ENCODE measurements at regions not wholly inside any gene's neighbourhood (a gene's known extent, or its start where the extent isn't known, plus 50 kb on each side); places are given as distances from the start of the nearest gene placed in this dataset.

GRCh38 chr21:30947141-30947540, 65.8 kb upstream of the KRTAP11-1 start:
- no peak overlapping the region for H3K9ac ChIP-seq
- H3K4me1 ChIP-seq: no peaks in the 10 kb centered on the region
- H3K27me3 ChIP-seq (ENCODE audit: control insufficient read depth, insufficient read depth, low read length): no peaks in the 10 kb centered on the region
- no peaks in the 10 kb centered on the region for H3K36me3 ChIP-seq (ENCODE audit: control insufficient read depth, insufficient read depth, low read length)
- no peak overlapping the region for H3K4me2 ChIP-seq (ENCODE audit: low read length)
- H3K4me3 ChIP-seq (ENCODE audit: low read depth, low read length): no peak overlapping the region
- no peaks in the 10 kb centered on the region for H3K79me2 ChIP-seq
- no peak overlapping the region for H2AFZ ChIP-seq
- no peaks in the 10 kb centered on the region for H3K9me3 ChIP-seq (ENCODE audit: control insufficient read depth, low read length)
- TF ChIP-seq CTCF (IDR thresholded peaks at IDR 0.05): no peak
- no peak overlapping the region for H3K27ac ChIP-seq

GRCh38 chr21:30943920-30944319, 62.5 kb upstream of the KRTAP11-1 start:
- no peak for TF ChIP-seq CTCF (IDR thresholded peaks at IDR 0.05)
- H3K27me3 ChIP-seq (ENCODE audit: control insufficient read depth, insufficient read depth, low read length): no peaks in the 10 kb centered on the region

GRCh38 chr21:30943243-30943642, 61.9 kb upstream of the KRTAP11-1 start:
- H3K9ac ChIP-seq: no peak overlapping the region
- H3K27me3 ChIP-seq (ENCODE audit: control insufficient read depth, insufficient read depth, low read length): no peaks in the 10 kb centered on the region
- H3K4me3 ChIP-seq (ENCODE audit: low read depth, low read length): no peak overlapping the region
- H3K79me2 ChIP-seq: no peaks in the 10 kb centered on the region
- H3K27ac ChIP-seq: no peak overlapping the region
- H2AFZ ChIP-seq: no peak overlapping the region
- no peaks in the 10 kb centered on the region for H3K36me3 ChIP-seq (ENCODE audit: control insufficient read depth, insufficient read depth, low read length)
- no peak overlapping the region for H3K4me2 ChIP-seq (ENCODE audit: low read length)
- no peak for TF ChIP-seq CTCF (IDR thresholded peaks at IDR 0.05)
- H3K4me1 ChIP-seq: no peaks in the 10 kb centered on the region
- no peaks in the 10 kb centered on the region for H3K9me3 ChIP-seq (ENCODE audit: control insufficient read depth, low read length)

More at GRCh38 chr21:30943920-30944319, 62.5 kb upstream of the KRTAP11-1 start:
- Histone ChIP-seq H3K9ac (no peak overlapping the region), H3K9me3 (ENCODE audit: control insufficient read depth, low read length) (no peaks in the 10 kb centered on the region), H3K4me2 (ENCODE audit: low read length) (no peak overlapping the region), H3K79me2 (no peaks in the 10 kb centered on the region), H3K4me3 (ENCODE audit: low read depth, low read length) (no peak overlapping the region), H3K27ac (no peak overlapping the region), H3K4me1 (no peaks in the 10 kb centered on the region), H3K36me3 (ENCODE audit: control insufficient read depth, insufficient read depth, low read length) (no peaks in the 10 kb centered on the region), H2AFZ (no peak overlapping the region)

GRCh38 chr21:30942192-30942591, 60.8 kb upstream of the KRTAP11-1 start:
- no peak overlapping the region for H3K4me3 ChIP-seq (ENCODE audit: low read depth, low read length)
- no peak overlapping the region for H3K27ac ChIP-seq
- H3K79me2 ChIP-seq: no peaks in the 10 kb centered on the region
- no peak for TF ChIP-seq CTCF (IDR thresholded peaks at IDR 0.05)
- no peak overlapping the region for H2AFZ ChIP-seq
- no peaks in the 10 kb centered on the region for H3K4me1 ChIP-seq
- no peaks in the 10 kb centered on the region for H3K27me3 ChIP-seq (ENCODE audit: control insufficient read depth, insufficient read depth, low read length)
- H3K36me3 ChIP-seq (ENCODE audit: control insufficient read depth, insufficient read depth, low read length): no peaks in the 10 kb centered on the region
- no peak overlapping the region for H3K9ac ChIP-seq
- no peaks in the 10 kb centered on the region for H3K9me3 ChIP-seq (ENCODE audit: control insufficient read depth, low read length)
- no peak overlapping the region for H3K4me2 ChIP-seq (ENCODE audit: low read length)

GRCh38 chr21:30936207-30936606, 54.8 kb upstream of the KRTAP11-1 start:
- no peaks in the 10 kb centered on the region for H3K79me2 ChIP-seq
- H3K27me3 ChIP-seq (ENCODE audit: control insufficient read depth, insufficient read depth, low read length): no peaks in the 10 kb centered on the region
- no peak overlapping the region for H3K4me3 ChIP-seq (ENCODE audit: low read depth, low read length)
- no peaks in the 10 kb centered on the region for H3K36me3 ChIP-seq (ENCODE audit: control insufficient read depth, insufficient read depth, low read length)
- no peaks in the 10 kb centered on the region for H3K4me1 ChIP-seq
- TF ChIP-seq CTCF (IDR thresholded peaks at IDR 0.05): no peak
- no peak overlapping the region for H3K9ac ChIP-seq
- no peaks in the 10 kb centered on the region for H3K9me3 ChIP-seq (ENCODE audit: control insufficient read depth, low read length)
- H3K27ac ChIP-seq: no peak overlapping the region
- no peak overlapping the region for H3K4me2 ChIP-seq (ENCODE audit: low read length)
- H2AFZ ChIP-seq: no peak overlapping the region

All from parathyroid adenoma (tissue), 2 donors.